ENCODE measurements at regions not wholly inside any gene's neighbourhood (a gene's known extent, or its start where the extent isn't known, plus 50 kb on each side); places are given as distances from the start of the nearest gene placed in this dataset.
"Not testable (repeated sequence)": the region's sequence is repeated elsewhere in the genome, so short reads cannot be mapped to it uniquely, and the experiment has no call there.

DNA sequence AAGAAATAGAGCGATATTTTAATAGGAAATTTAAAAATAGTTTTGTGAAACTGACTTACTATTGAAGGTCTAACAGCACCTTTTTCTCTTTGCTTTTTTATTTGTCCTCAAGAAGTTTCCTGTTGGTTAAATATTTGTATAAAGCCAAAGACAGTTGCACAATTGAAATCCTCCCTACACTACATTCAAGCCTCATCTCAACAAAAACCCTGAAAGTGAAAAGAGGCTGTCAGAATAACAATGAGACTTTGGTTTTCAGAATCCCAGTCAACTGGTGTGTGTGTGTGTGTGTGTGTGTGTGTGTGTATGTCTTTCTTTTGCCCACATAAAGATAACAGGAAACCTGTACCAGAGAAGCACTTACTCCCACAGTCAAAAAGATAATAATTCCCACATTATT is 313.6 kb upstream of the FRG1 start:
- not testable (repeated sequence) for H3K4me3 ChIP-seq (ENCODE audit: low read depth, low read length); DNase-seq (ENCODE audit: low read depth)

- DNase-seq (ENCODE audit: low read depth); H3K4me3 ChIP-seq (ENCODE audit: low read depth, low read length): not testable (repeated sequence)
Measured at GRCh38 chr4:189629733-189630132, 310.9 kb upstream of the FRG1 start.

DNA sequence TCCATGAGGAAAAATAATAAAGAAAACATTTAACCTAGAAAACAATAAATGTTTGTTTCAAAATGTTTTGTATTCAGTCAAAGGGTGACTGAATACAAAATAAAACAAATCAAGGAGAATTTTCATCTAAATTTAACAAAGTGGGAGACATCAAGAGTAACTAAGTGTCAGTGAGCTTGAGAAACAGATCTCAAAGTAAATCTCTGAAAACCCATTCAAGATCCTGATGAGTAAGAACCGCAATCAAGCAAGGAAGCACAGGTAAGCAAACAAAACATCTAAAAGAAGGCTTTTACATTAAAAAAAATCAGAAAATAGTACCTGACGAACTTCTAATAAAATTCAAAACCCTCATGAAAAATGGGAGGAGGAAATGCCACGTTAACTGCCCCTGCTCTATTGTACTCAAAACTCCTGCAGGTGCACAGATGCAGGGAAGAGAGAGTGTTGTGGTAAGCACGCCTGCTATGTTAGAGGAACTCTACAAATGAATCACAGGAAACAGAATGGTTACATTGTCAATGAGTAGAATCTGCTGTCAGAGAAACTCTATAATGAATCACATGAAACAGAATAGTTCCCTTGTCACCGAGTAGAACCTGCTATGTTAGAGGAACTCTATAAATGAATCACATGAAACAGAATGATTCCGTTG is 309.6 kb upstream of the FRG1 start:
- H3K4me3 ChIP-seq (ENCODE audit: low read depth, low read length); DNase-seq (ENCODE audit: low read depth): not testable (repeated sequence)

GRCh38 chr4:189631568-189631916 is 309.1 kb upstream of the FRG1 start:
- not testable (repeated sequence) for DNase-seq (ENCODE audit: low read depth); H3K4me3 ChIP-seq (ENCODE audit: low read depth, low read length)

- H3K4me3 ChIP-seq (ENCODE audit: low read depth, low read length); DNase-seq (ENCODE audit: low read depth): not testable (repeated sequence)
Measured at GRCh38 chr4:189650436-189650835, 290.2 kb upstream of the FRG1 start.

- H3K4me3 ChIP-seq (ENCODE audit: low read depth, low read length); DNase-seq (ENCODE audit: low read depth): not testable (repeated sequence)
Measured at GRCh38 chr4:189653130-189653653, 287.5 kb upstream of the FRG1 start.

- H3K4me3 ChIP-seq (ENCODE audit: low read depth, low read length); DNase-seq (ENCODE audit: low read depth): not testable (repeated sequence)
Measured at GRCh38 chr4:189653983-189654382, 286.7 kb upstream of the FRG1 start.

DNA sequence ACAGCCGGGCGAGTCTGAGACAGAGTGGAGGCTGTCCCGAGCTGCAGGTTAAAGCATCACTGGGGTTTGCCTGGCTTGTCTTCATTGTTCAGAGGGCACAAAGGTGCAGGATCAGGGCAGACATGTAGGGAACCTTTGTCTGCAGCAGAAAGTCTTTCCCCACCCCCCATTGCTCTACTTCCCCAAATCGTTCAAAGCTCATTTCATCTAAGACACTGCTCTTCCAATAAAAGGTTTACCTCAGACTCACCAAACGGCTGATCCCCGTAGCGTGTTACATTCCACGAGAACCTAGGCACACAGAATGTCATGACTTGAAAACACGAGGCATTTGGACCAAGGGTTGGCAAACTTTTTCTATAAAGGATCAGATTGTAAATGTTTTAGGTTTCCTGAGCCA is 286.3 kb upstream of the FRG1 start:
- DNase-seq (ENCODE audit: low read depth); H3K4me3 ChIP-seq (ENCODE audit: low read depth, low read length): not testable (repeated sequence)

GRCh38 chr4:189655817-189656216 is 284.9 kb upstream of the FRG1 start:
- DNase-seq (ENCODE audit: low read depth); H3K4me3 ChIP-seq (ENCODE audit: low read depth, low read length): not testable (repeated sequence)

GRCh38 chr4:189656641-189657040 is 284.0 kb upstream of the FRG1 start:
- TF ChIP-seq, protein P1, sequence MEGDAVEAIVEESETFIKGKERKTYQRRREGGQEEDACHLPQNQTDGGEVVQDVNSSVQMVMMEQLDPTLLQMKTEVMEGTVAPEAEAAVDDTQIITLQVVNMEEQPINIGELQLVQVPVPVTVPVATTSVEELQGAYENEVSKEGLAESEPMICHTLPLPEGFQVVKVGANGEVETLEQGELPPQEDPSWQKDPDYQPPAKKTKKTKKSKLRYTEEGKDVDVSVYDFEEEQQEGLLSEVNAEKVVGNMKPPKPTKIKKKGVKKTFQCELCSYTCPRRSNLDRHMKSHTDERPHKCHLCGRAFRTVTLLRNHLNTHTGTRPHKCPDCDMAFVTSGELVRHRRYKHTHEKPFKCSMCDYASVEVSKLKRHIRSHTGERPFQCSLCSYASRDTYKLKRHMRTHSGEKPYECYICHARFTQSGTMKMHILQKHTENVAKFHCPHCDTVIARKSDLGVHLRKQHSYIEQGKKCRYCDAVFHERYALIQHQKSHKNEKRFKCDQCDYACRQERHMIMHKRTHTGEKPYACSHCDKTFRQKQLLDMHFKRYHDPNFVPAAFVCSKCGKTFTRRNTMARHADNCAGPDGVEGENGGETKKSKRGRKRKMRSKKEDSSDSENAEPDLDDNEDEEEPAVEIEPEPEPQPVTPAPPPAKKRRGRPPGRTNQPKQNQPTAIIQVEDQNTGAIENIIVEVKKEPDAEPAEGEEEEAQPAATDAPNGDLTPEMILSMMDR (IDR thresholded peaks at IDR 0.05; ENCODE audit: insufficient read depth, low read depth, low read length, missing control alignments) = no peak
- H3K4me3 ChIP-seq (ENCODE audit: low read depth, low read length) = no peak overlapping the region
- no peak for DNase-seq (ENCODE audit: low read depth)

- DNase-seq (ENCODE audit: low read depth); H3K4me3 ChIP-seq (ENCODE audit: low read depth, low read length): not testable (repeated sequence)
Measured at GRCh38 chr4:189658259-189658658, 282.4 kb upstream of the FRG1 start.

DNA sequence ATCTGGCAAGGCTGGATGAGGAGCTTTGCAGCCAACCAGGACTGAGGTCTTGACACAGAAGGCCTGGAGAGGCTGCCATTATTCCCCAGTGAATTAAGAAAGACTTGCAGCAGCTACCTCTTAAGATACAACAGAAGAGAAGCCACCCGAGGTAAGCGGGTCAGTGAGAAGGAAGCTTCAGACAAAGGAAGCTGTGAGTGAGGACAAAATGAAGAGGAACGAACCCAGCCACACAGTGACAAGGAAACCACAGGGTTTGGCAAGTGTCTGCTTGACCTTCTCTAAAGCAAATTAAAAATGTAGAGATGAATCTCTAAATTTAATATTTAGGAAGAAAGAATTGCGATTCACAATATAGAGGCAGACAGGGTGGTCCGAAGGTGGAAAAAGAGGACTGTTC is 281.8 kb upstream of the FRG1 start:
- not testable (repeated sequence) for H3K4me3 ChIP-seq (ENCODE audit: low read depth, low read length)

DNA sequence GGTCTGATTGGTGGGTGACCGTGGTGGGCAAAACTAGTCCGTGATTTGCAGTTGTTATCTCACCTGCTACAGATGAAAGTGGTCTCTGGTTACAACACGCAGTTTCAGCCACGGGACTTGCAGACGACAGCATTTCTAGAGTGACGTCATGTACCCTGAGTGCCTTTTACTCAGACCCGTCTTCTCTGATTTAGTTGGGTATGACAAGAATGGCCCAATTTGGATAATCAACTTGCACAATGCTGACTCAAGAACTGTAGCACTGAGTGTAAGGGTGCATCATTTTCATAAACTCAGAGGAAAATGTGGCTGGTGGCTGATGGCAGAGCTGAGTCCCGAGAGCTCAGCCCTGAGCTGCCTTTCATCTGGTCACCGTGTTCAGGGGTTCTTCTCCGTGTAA is 281.4 kb upstream of the FRG1 start:
- TF ChIP-seq, protein P1 (IDR thresholded peaks at IDR 0.05; ENCODE audit: insufficient read depth, low read depth, low read length, missing control alignments) = no peak
- DNase-seq (ENCODE audit: low read depth) = no peak

More for the DNA sequence above, 281.8 kb upstream of the FRG1 start:
- not testable (repeated sequence) for DNase-seq (ENCODE audit: low read depth)

More for the DNA sequence above, 281.4 kb upstream of the FRG1 start:
- H3K4me3 ChIP-seq (ENCODE audit: low read depth, low read length) = no peak overlapping the region
